ENCODE measurements at regions not wholly inside any gene's neighbourhood (a gene's known extent, or its start where the extent isn't known, plus 50 kb on each side); places are given as distances from the start of the nearest gene placed in this dataset.
A peak's percentile ranks its signal among the peaks of the same experiment; 100 is the strongest.

GRCh38 chr4:30354605-30355004 lies 365.6 kb upstream of the PCDH7 start:
- Mint-ChIP-seq H3K27me3 (no peaks in the 10 kb centered on the region), H3K4me1 (ENCODE audit: unreplicated experiment) (no peaks in the 10 kb centered on the region), H3K4me3 (no peak overlapping the region), H3K27ac (no peak overlapping the region), H3K36me3 (no peaks in the 10 kb centered on the region), H3K9me3 (no peaks in the 10 kb centered on the region)
- TF ChIP-seq CTCF (conservative IDR thresholded peaks at IDR 0.05): no peak
- DNase-seq (ENCODE audit: extremely low spot score, unreplicated experiment): no peak

- DNase-seq (ENCODE audit: extremely low spot score, unreplicated experiment): no peak
- no peak overlapping the region for H3K27ac Mint-ChIP-seq
- no peak for TF ChIP-seq CTCF (conservative IDR thresholded peaks at IDR 0.05)
- H3K4me1 Mint-ChIP-seq (ENCODE audit: unreplicated experiment): no peaks in the 10 kb centered on the region
- H3K36me3 Mint-ChIP-seq: no peaks in the 10 kb centered on the region
- H3K27me3 Mint-ChIP-seq: no peaks in the 10 kb centered on the region
- no peaks in the 10 kb centered on the region for H3K9me3 Mint-ChIP-seq
- no peak overlapping the region for H3K4me3 Mint-ChIP-seq
Measured at GRCh38 chr4:30362436-30362835, 357.7 kb upstream of the PCDH7 start.

- no peak for TF ChIP-seq CTCF (conservative IDR thresholded peaks at IDR 0.05)
- no peaks in the 10 kb centered on the region for H3K36me3 Mint-ChIP-seq
- no peak overlapping the region for H3K27ac Mint-ChIP-seq
- DNase-seq (ENCODE audit: extremely low spot score, unreplicated experiment): no peak
- no peak overlapping the region for H3K4me3 Mint-ChIP-seq
- no peaks in the 10 kb centered on the region for H3K27me3 Mint-ChIP-seq
- H3K9me3 Mint-ChIP-seq: peaks cover 8% of the 10 kb centered on the region
- no peaks in the 10 kb centered on the region for H3K4me1 Mint-ChIP-seq (ENCODE audit: unreplicated experiment)
Measured at GRCh38 chr4:30370105-30370504, 350.1 kb upstream of the PCDH7 start.

GRCh38 chr4:30380404-30380998 lies 339.7 kb upstream of the PCDH7 start:
- H3K9me3 Mint-ChIP-seq: peaks cover 4% of the 10 kb centered on the region
- H3K4me1 Mint-ChIP-seq (ENCODE audit: unreplicated experiment): no peaks in the 10 kb centered on the region
- no peaks in the 10 kb centered on the region for H3K27me3 Mint-ChIP-seq
- no peak for DNase-seq (ENCODE audit: extremely low spot score, unreplicated experiment)
- no peak overlapping the region for H3K4me3 Mint-ChIP-seq
- H3K27ac Mint-ChIP-seq: no peak overlapping the region
- TF ChIP-seq CTCF (conservative IDR thresholded peaks at IDR 0.05): peak; percentile 89
- H3K36me3 Mint-ChIP-seq: no peaks in the 10 kb centered on the region

GRCh38 chr4:30385650-30386049 lies 334.5 kb upstream of the PCDH7 start:
- Mint-ChIP-seq H3K9me3 (no peaks in the 10 kb centered on the region), H3K4me3 (no peak overlapping the region), H3K27ac (no peak overlapping the region), H3K36me3 (no peaks in the 10 kb centered on the region), H3K4me1 (ENCODE audit: unreplicated experiment) (no peaks in the 10 kb centered on the region), H3K27me3 (no peaks in the 10 kb centered on the region)
- TF ChIP-seq CTCF (conservative IDR thresholded peaks at IDR 0.05): no peak
- DNase-seq (ENCODE audit: extremely low spot score, unreplicated experiment): no peak

Measured in type B pancreatic cell (in vitro differentiated cells).